Neuronal stem cell (in vitro differentiated cells): ENCODE measurements at regions not wholly inside any gene's neighbourhood (a gene's known extent, or its start where the extent isn't known, plus 50 kb on each side); places are given as distances from the start of the nearest gene placed in this dataset.
A peak's percentile ranks its signal among the peaks of the same experiment; 100 is the strongest.

Source experiments
- DNase-seq: peaks from one replicate; pipeline ENCODE4 v3.0.0-alpha.2; 2013; ENCODE audit warnings: low spot score
- H2AFZ ChIP-seq: one replicate; pipeline ENCODE4 v1.6.1; 2013; ENCODE audit warnings: mild to moderate bottlenecking, low read length, inconsistent platforms
- H2AK5ac ChIP-seq: 2 replicates; pipeline ENCODE4 v1.6.1; 2013; ENCODE audit warnings: low read depth, mild to moderate bottlenecking, inconsistent platforms, low read length, moderate library complexity, mixed read lengths
- H2BK120ac ChIP-seq: 2 replicates; pipeline ENCODE4 v1.6.1; 2013; ENCODE audit warnings: low read depth, mild to moderate bottlenecking, inconsistent platforms, low read length, moderate library complexity, mixed read lengths
- H2BK12ac ChIP-seq: one replicate; pipeline ENCODE4 v1.6.1; 2013; ENCODE audit warnings: low read length, inconsistent platforms
- H2BK15ac ChIP-seq: 2 replicates; pipeline ENCODE4 v1.6.1; 2013; ENCODE audit warnings: mild to moderate bottlenecking, low read length, inconsistent platforms, mixed read lengths
- H2BK5ac ChIP-seq: one replicate; pipeline ENCODE4 v1.6.1; 2013; ENCODE audit warnings: inconsistent platforms, mild to moderate bottlenecking, low read length, moderate library complexity
- H3K14ac ChIP-seq: one replicate; pipeline ENCODE4 v1.6.1; 2013; ENCODE audit warnings: low read length, inconsistent platforms
- H3K18ac ChIP-seq: 2 replicates; pipeline ENCODE4 v1.6.1; 2013; ENCODE audit warnings: low read length, inconsistent platforms
- H3K23ac ChIP-seq: 2 replicates; pipeline ENCODE4 v1.6.1; 2013; ENCODE audit warnings: low read depth, mild to moderate bottlenecking, mixed read lengths, low read length, inconsistent platforms; ENCODE audit not compliant: poor library complexity
- H3K27ac ChIP-seq: replicated peaks from 3 replicates; pipeline ENCODE4 v1.5.1; 2013; ENCODE audit warnings: low read length, inconsistent platforms
- H3K27me3 ChIP-seq, 3 experiments: 2 replicates each; pipeline ENCODE4 v1.6.1; 2013; ENCODE audit warnings: low read length in 3 of 3, mild to moderate bottlenecking in 2 of 3, inconsistent platforms in 1 of 3, low read depth in 1 of 3, mixed read lengths in 1 of 3, moderate library complexity in 1 of 3; ENCODE audit not compliant: control insufficient read depth in 3 of 3, insufficient read depth in 3 of 3
- H3K36me3 ChIP-seq, 2 donors: replicated peaks in 1 of 2; 2 replicates each; pipeline ENCODE4 v1.6.1; 2013; ENCODE audit warnings: low read length in 2 of 2; ENCODE audit not compliant: control insufficient read depth in 2 of 2, insufficient read depth in 2 of 2
- H3K4ac ChIP-seq: 2 replicates; pipeline ENCODE4 v1.6.1; 2013; ENCODE audit warnings: inconsistent platforms, mild to moderate bottlenecking, low read length, moderate library complexity
- H3K4me1 ChIP-seq, 2 donors: 1 replicate in 1 of 2; 2 replicates in 1 of 2; pipeline ENCODE4 v1.6.1; 2013; ENCODE audit warnings: low read length in 2 of 2, low read depth in 1 of 2; ENCODE audit not compliant: control insufficient read depth in 2 of 2, insufficient read depth in 1 of 2
- H3K4me2 ChIP-seq: one replicate; pipeline ENCODE4 v1.6.1; 2013; ENCODE audit warnings: mild to moderate bottlenecking, low read length, inconsistent platforms; ENCODE audit not compliant: insufficient read depth, poor library complexity, severe bottlenecking
- H3K4me3 ChIP-seq, 2 donors: 2 replicates each; pipeline ENCODE4 v1.5.1; 2013; ENCODE audit warnings: low read length in 2 of 2, mild to moderate bottlenecking in 2 of 2, inconsistent platforms in 1 of 2, moderate library complexity in 1 of 2
- H3K79me1 ChIP-seq: one replicate; pipeline ENCODE4 v1.6.1; 2013; ENCODE audit warnings: low read depth, mild to moderate bottlenecking, inconsistent platforms, low read length, moderate library complexity
- H3K9ac ChIP-seq: one replicate; pipeline ENCODE4 v1.6.1; 2013; ENCODE audit warnings: mild to moderate bottlenecking, low read depth, low read length, inconsistent platforms; ENCODE audit not compliant: poor library complexity
- H3K9me3 ChIP-seq, 2 donors: replicated peaks in 1 of 2; 2 replicates each; pipeline versions ENCODE3 to v1.6.1; 2013; ENCODE audit warnings: low read length in 2 of 2, mild to moderate bottlenecking in 2 of 2, inconsistent platforms in 1 of 2, low read depth in 1 of 2, mixed read lengths in 1 of 2, moderate library complexity in 1 of 2; ENCODE audit not compliant: control insufficient read depth in 2 of 2, insufficient read depth in 1 of 2
- H4K8ac ChIP-seq: one replicate; pipeline ENCODE4 v1.6.1; 2013; ENCODE audit warnings: low read depth, mild to moderate bottlenecking, inconsistent platforms, low read length, moderate library complexity
- H4K91ac ChIP-seq: one replicate; pipeline ENCODE4 v1.6.1; 2013; ENCODE audit warnings: low read length, low read depth, mild to moderate bottlenecking, inconsistent platforms; ENCODE audit not compliant: poor library complexity
- WGBS, 2 donors: extraction: QIAGEN DNeasy Blood & Tissue Kit; methylation state at CpG; one replicate each; pipeline ENCODE4 v1.1.7; 2013; ENCODE audit warnings: missing lambda C conversion rate in 2 of 2, mixed read lengths in 1 of 2; ENCODE audit not compliant: insufficient read length in 2 of 2, insufficient replicate concordance in 1 of 2; ENCODE audit errors: extremely low coverage in 2 of 2; 5-methylcytosine and 5-hydroxymethylcytosine counted together

GRCh38 chr10:3891396-3891795, 106.4 kb upstream of the KLF6 start:
- Histone ChIP-seq H4K8ac (no peak overlapping the region), H2BK120ac (no peak overlapping the region), H3K18ac (no peak overlapping the region), H2AFZ (no peak overlapping the region), H3K4me3 (no peak overlapping the region), H4K91ac (no peak overlapping the region), H3K4ac (no peak overlapping the region), H3K9ac (no peak overlapping the region), H3K4me1 (peaks cover 5 to 12% of the 10 kb centered on the region in 2 donors), H3K36me3 (no peaks in the 10 kb centered on the region), H2BK15ac (no peak overlapping the region), H3K79me1 (no peaks in the 10 kb centered on the region), H2BK5ac (no peak overlapping the region), H3K4me2 (no peak overlapping the region), H3K14ac (no peak overlapping the region), H3K27ac (no peak overlapping the region), H3K27me3 (no peaks in the 10 kb centered on the region), H2AK5ac (no peak overlapping the region), H2BK12ac (no peak overlapping the region), H3K9me3 (no peaks in the 10 kb centered on the region), H3K23ac (no peak overlapping the region)
- DNase-seq, result no peak
- no CpG with 5 or more reads among the region's 3 CpGs for WGBS, 2 donors

- no peak overlapping the region for H3K4ac ChIP-seq
- no peak overlapping the region for H2BK120ac ChIP-seq
- H3K4me1 ChIP-seq, result peaks cover 7 to 13% of the 10 kb centered on the region in 2 donors
- no peak overlapping the region for H3K18ac ChIP-seq
- no peak overlapping the region for H3K14ac ChIP-seq
- no peaks in the 10 kb centered on the region for H3K79me1 ChIP-seq
- no peak overlapping the region for H4K8ac ChIP-seq
- no peak overlapping the region for H2BK12ac ChIP-seq
- no peak overlapping the region for H3K9ac ChIP-seq
- H3K9me3 ChIP-seq, result no peaks in the 10 kb centered on the region
- no peaks in the 10 kb centered on the region for H3K36me3 ChIP-seq
- H2BK5ac ChIP-seq, result no peak overlapping the region
- no peak overlapping the region for H2AK5ac ChIP-seq
- no peak overlapping the region for H4K91ac ChIP-seq
- H3K27ac ChIP-seq, result no peak overlapping the region
- DNase-seq, result no peak
- H2BK15ac ChIP-seq, result no peak overlapping the region
- no peak overlapping the region for H2AFZ ChIP-seq
- no peak overlapping the region for H3K23ac ChIP-seq
- WGBS, 2 donors, result no CpG with 5 or more reads among the region's 14 CpGs
- H3K27me3 ChIP-seq, result no peaks in the 10 kb centered on the region
- H3K4me3 ChIP-seq, result no peak overlapping the region
- no peak overlapping the region for H3K4me2 ChIP-seq
Measured at GRCh38 chr10:3890602-3891352, 105.8 kb upstream of the KLF6 start.

GRCh38 chr10:3889961-3890522, 105.0 kb upstream of the KLF6 start:
- Histone ChIP-seq H3K4ac (no peak overlapping the region), H2AFZ (peak overlapping the region; percentile 36), H3K18ac (no peak overlapping the region), H3K27ac (no peak overlapping the region), H3K36me3 (no peaks in the 10 kb centered on the region), H2AK5ac (no peak overlapping the region), H3K9ac (no peak overlapping the region), H2BK15ac (no peak overlapping the region), H4K91ac (no peak overlapping the region), H2BK5ac (no peak overlapping the region), H3K4me2 (no peak overlapping the region), H3K27me3 (no peaks in the 10 kb centered on the region), H4K8ac (no peak overlapping the region), H2BK12ac (no peak overlapping the region), H3K4me3 (no peak overlapping the region), H3K79me1 (no peaks in the 10 kb centered on the region), H2BK120ac (no peak overlapping the region), H3K23ac (no peak overlapping the region), H3K9me3 (no peaks in the 10 kb centered on the region), H3K4me1 (peaks cover 7 to 15% of the 10 kb centered on the region in 2 donors), H3K14ac (no peak overlapping the region)
- DNase-seq, result no peak
- no CpG with 5 or more reads among the region's 4 CpGs for WGBS, 2 donors

- Histone ChIP-seq H2BK12ac (no peak overlapping the region), H3K4ac (no peak overlapping the region), H3K23ac (no peak overlapping the region), H3K27me3 (no peaks in the 10 kb centered on the region), H2BK15ac (no peak overlapping the region), H2BK5ac (no peak overlapping the region), H3K4me3 (no peak overlapping the region), H2BK120ac (no peak overlapping the region), H3K18ac (no peak overlapping the region), H3K9me3 (no peaks in the 10 kb centered on the region), H3K27ac (peak overlapping the region; percentile 80), H2AFZ (peak overlapping the region; percentile 30), H3K14ac (no peak overlapping the region), H3K79me1 (no peaks in the 10 kb centered on the region), H2AK5ac (no peak overlapping the region), H3K4me1 (peaks cover 7 to 15% of the 10 kb centered on the region in 2 donors), H3K36me3 (no peaks in the 10 kb centered on the region), H3K4me2 (peak overlapping the region; percentile 42), H3K9ac (no peak overlapping the region), H4K8ac (no peak overlapping the region), H4K91ac (no peak overlapping the region)
- DNase-seq, result peak; percentile 41
- no CpG with 5 or more reads among the region's 9 CpGs for WGBS, 2 donors
Measured at GRCh38 chr10:3887885-3888476, 103.0 kb upstream of the KLF6 start.
